GM18907 (cell line): ENCODE measurements at regions not wholly inside any gene's neighbourhood (a gene's known extent, or its start where the extent isn't known, plus 50 kb on each side); places are given as distances from the start of the nearest gene placed in this dataset.

Experiments
- ATAC-seq: cut with Tn5 transposase; IDR thresholded peaks from one replicate; pipeline ENCODE4 v1.9.1; 2021; ENCODE audit warnings: mild to moderate bottlenecking, moderate library complexity; ENCODE audit not compliant: unreplicated experiment

GRCh38 chr7:16172366-16172765 is 249.0 kb downstream of the CRPPA start:
- no peak for ATAC-seq

- no peak for ATAC-seq
Observed at GRCh38 chr7:16171928-16172327, 249.4 kb downstream of the CRPPA start.

GRCh38 chr7:16170671-16171070 is 250.7 kb downstream of the CRPPA start:
- no peak for ATAC-seq

GRCh38 chr7:16169537-16169936 is 251.8 kb downstream of the CRPPA start:
- no peak for ATAC-seq

GRCh38 chr7:16167526-16167925 is 253.8 kb downstream of the CRPPA start:
- no peak for ATAC-seq

GRCh38 chr7:16144361-16144760 is 277.0 kb downstream of the CRPPA start:
- no peak for ATAC-seq

- no peak for ATAC-seq
Observed at GRCh38 chr7:16137944-16138343, 283.4 kb downstream of the CRPPA start.

GRCh38 chr7:16136896-16137295 is 284.4 kb downstream of the CRPPA start:
- no peak for ATAC-seq

GRCh38 chr7:16135658-16136057 is 285.7 kb downstream of the CRPPA start:
- ATAC-seq = no peak

GRCh38 chr7:16130111-16131110 is 290.9 kb downstream of the CRPPA start:
- ATAC-seq = no peak

- ATAC-seq = no peak
Observed at GRCh38 chr7:16129431-16130110, 291.8 kb downstream of the CRPPA start.

GRCh38 chr7:16123117-16123770 is 298.1 kb downstream of the CRPPA start:
- ATAC-seq = no peak

GRCh38 chr7:16121876-16122390 is 299.4 kb downstream of the CRPPA start:
- no peak for ATAC-seq

- ATAC-seq = no peak
Observed at GRCh38 chr7:16115374-16115773, 306.0 kb downstream of the CRPPA start.

GRCh38 chr7:16114633-16115032 is 306.7 kb downstream of the CRPPA start:
- ATAC-seq = no peak

- ATAC-seq = no peak
Observed at GRCh38 chr7:16114071-16114470, 307.3 kb downstream of the CRPPA start.

GRCh38 chr7:16113058-16113457 is 308.3 kb downstream of the CRPPA start:
- ATAC-seq = no peak

GRCh38 chr7:16106869-16107268 is 314.5 kb downstream of the CRPPA start:
- no peak for ATAC-seq

- no peak for ATAC-seq
Observed at GRCh38 chr7:16106300-16106699, 315.0 kb downstream of the CRPPA start.

- ATAC-seq = no peak
Observed at GRCh38 chr7:16099302-16099849, 322.0 kb downstream of the CRPPA start.

GRCh38 chr7:16098585-16099179 is 322.7 kb downstream of the CRPPA start:
- no peak for ATAC-seq
